Chondrocyte (in vitro differentiated cells): ENCODE measurements at regions not wholly inside any gene's neighbourhood (a gene's known extent, or its start where the extent isn't known, plus 50 kb on each side); places are given as distances from the start of the nearest gene placed in this dataset.

Experiments used
- DNase-seq: peaks from one replicate; pipeline ENCODE4 v3.0.0; 2021; ENCODE audit warnings: mixed read lengths, low spot score
- H3K27ac Mint-ChIP-seq: one replicate; pipeline ENCODE4 v1.8.0; 2021; ENCODE audit warnings: mild to moderate bottlenecking, moderate library complexity, mixed read lengths; ENCODE audit not compliant: unreplicated experiment
- H3K27me3 Mint-ChIP-seq: 2 replicates; pipeline ENCODE4 v1.8.0; 2021; ENCODE audit warnings: low read depth, mixed read lengths
- H3K36me3 Mint-ChIP-seq: 2 replicates; pipeline ENCODE4 v1.8.0; 2021; ENCODE audit warnings: low read depth, mixed read lengths
- H3K4me1 Mint-ChIP-seq: 2 replicates; pipeline ENCODE4 v1.8.0; 2021; ENCODE audit warnings: low read depth, mild to moderate bottlenecking, mixed read lengths
- H3K4me3 Mint-ChIP-seq: one replicate; pipeline ENCODE4 v1.8.0; 2021; ENCODE audit warnings: mild to moderate bottlenecking, moderate library complexity, mixed read lengths; ENCODE audit not compliant: unreplicated experiment
- H3K9me3 Mint-ChIP-seq: 2 replicates; pipeline ENCODE4 v1.8.0; 2021; ENCODE audit warnings: low read depth, mixed read lengths
- TF ChIP-seq, protein P1 (sequence below): fragments of 200-600 bp; sonication (generic); IDR thresholded peaks from 2 replicates; pipeline ENCODE4 v1.5.0; 2021; ENCODE audit warnings: antibody characterized with exemption, mild to moderate bottlenecking, moderate library complexity

DNA sequence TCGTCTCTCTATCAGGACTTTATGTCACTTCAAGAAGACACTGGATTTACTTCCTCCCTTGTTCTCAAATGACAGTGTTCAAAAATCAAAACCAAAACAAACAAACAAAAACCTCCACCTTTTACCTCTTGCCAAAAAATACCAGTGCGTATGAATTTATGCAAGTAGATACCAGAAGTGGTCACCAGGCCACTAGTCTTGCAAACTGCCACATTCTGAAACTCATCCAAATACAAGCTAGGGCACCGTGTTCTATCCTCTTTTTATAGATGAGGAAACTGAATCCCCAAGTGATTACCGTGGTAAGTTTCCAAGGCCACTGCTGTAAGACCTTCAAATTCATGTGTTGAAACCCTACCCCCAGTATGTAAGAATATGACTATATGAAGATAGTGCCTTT is 343.9 kb upstream of the KITLG start:
- Mint-ChIP-seq H3K36me3 (no peaks in the 10 kb centered on the region), H3K4me3 (no peak overlapping the region), H3K27ac (no peak overlapping the region), H3K4me1 (peaks cover 8% of the 10 kb centered on the region), H3K27me3 (peaks cover 3% of the 10 kb centered on the region), H3K9me3 (no peaks in the 10 kb centered on the region)
- TF ChIP-seq, protein P1, sequence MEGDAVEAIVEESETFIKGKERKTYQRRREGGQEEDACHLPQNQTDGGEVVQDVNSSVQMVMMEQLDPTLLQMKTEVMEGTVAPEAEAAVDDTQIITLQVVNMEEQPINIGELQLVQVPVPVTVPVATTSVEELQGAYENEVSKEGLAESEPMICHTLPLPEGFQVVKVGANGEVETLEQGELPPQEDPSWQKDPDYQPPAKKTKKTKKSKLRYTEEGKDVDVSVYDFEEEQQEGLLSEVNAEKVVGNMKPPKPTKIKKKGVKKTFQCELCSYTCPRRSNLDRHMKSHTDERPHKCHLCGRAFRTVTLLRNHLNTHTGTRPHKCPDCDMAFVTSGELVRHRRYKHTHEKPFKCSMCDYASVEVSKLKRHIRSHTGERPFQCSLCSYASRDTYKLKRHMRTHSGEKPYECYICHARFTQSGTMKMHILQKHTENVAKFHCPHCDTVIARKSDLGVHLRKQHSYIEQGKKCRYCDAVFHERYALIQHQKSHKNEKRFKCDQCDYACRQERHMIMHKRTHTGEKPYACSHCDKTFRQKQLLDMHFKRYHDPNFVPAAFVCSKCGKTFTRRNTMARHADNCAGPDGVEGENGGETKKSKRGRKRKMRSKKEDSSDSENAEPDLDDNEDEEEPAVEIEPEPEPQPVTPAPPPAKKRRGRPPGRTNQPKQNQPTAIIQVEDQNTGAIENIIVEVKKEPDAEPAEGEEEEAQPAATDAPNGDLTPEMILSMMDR, result no peak
- no peak for DNase-seq

DNA sequence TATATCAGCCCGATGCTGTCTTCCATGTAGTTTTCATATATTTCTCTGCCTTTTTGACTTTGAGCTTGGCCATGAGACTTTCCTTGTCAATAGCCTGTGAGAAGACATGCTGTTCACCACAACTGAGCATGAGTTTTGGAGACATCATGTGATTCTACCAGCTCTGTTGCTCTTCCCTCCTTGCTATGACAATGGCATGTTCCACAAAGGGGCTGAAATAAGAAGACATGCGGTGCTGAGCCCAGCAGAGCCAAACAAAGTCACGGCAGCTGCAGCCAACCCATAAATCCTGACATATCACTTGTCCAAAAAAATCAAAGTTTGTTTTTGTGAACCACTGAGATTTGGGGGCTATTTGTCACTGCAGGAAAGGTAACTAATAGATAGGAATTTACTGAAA is 343.4 kb upstream of the KITLG start:
- no peak for DNase-seq
- TF ChIP-seq, protein P1, result no peak
- Mint-ChIP-seq H3K9me3 (no peaks in the 10 kb centered on the region), H3K4me3 (no peak overlapping the region), H3K27ac (no peak overlapping the region), H3K27me3 (peaks cover 3% of the 10 kb centered on the region), H3K36me3 (no peaks in the 10 kb centered on the region), H3K4me1 (peaks cover 8% of the 10 kb centered on the region)

DNA sequence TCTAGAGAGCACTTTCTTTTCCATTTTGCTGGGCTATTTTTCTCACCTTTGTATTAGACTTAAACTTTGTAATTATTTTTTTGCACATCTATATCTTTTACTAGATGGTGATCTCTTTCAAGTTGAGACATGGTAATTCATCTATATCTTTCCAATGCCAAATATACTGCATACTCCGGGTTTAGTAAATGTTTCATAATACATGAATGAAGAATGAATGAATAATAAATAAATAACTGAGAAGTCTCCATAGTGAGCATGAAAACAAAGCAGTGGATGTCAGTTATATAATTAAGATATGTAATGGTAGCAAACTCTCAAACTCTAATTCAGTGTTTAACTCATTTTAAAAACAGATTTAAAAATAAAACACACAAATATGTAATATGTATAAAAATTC is 342.5 kb upstream of the KITLG start:
- DNase-seq, result no peak
- no peaks in the 10 kb centered on the region for H3K36me3 Mint-ChIP-seq
- no peaks in the 10 kb centered on the region for H3K9me3 Mint-ChIP-seq
- peaks cover 8% of the 10 kb centered on the region for H3K4me1 Mint-ChIP-seq
- no peak overlapping the region for H3K27ac Mint-ChIP-seq
- H3K27me3 Mint-ChIP-seq, result peaks cover 3% of the 10 kb centered on the region
- no peak overlapping the region for H3K4me3 Mint-ChIP-seq
- TF ChIP-seq, protein P1, result no peak

DNA sequence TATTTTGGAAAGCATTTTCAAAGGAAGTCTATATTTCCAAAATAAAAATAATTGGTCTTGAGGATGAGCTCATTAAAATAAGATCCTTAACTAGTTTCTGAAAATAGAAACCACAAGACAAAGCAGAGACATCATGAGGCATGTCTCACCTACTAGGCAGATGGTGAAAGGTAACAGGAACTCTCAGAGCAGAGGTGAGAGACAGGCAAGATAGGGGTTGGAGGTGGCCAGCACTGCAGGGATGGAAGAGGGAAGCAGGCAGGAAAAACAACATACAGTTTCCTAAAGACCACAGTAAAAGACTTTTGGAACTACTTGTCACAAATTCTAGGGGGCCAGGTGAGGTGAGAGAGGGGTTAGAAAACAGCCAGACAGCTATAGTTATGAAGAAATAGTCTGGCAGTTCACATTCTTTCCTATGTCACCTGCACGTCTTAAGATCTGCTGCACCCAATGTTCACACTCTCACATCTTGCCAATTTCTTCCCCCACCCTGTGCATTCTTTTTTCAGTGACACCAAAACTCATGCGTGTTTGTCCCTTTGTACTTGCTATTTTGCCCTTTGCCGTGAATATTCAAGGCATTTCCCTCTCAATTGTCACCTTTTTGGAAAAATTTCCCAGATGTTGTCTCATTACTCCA is 341.7 kb upstream of the KITLG start:
- peaks cover 3% of the 10 kb centered on the region for H3K27me3 Mint-ChIP-seq
- no peak overlapping the region for H3K27ac Mint-ChIP-seq
- no peaks in the 10 kb centered on the region for H3K36me3 Mint-ChIP-seq
- no peak for DNase-seq
- H3K4me3 Mint-ChIP-seq, result no peak overlapping the region
- TF ChIP-seq, protein P1, result no peak
- H3K4me1 Mint-ChIP-seq, result peaks cover 8% of the 10 kb centered on the region
- no peaks in the 10 kb centered on the region for H3K9me3 Mint-ChIP-seq

DNA sequence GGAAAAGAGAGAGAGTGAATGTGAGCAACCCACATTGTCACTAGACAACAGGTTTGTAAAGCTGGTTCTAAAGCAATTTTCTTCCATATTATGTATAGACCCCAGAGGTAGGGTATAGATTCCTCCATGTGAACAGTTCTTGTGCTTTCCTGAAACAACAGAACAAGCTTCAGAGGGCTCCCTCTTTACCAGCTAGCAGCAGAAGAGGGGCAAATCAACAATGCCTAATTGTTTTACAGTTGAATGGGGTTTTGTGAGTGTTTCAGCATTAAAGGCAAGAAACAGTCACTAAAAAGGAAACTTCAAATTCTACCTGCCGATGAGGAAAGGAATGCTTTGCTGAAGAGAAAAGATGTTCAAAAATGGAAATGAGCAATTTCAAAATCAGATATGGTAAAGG is 341.2 kb upstream of the KITLG start:
- Mint-ChIP-seq H3K4me3 (no peak overlapping the region), H3K9me3 (no peaks in the 10 kb centered on the region), H3K27me3 (peaks cover 3% of the 10 kb centered on the region), H3K4me1 (peaks cover 6% of the 10 kb centered on the region), H3K36me3 (no peaks in the 10 kb centered on the region), H3K27ac (no peak overlapping the region)
- DNase-seq, result no peak
- TF ChIP-seq, protein P1, result no peak
